GM12864 (cell line): ENCODE measurements at regions not wholly inside any gene's neighbourhood (a gene's known extent, or its start where the extent isn't known, plus 50 kb on each side); places are given as distances from the start of the nearest gene placed in this dataset.

Experiments
- DNase-seq: peaks from one replicate; pipeline ENCODE4 v3.0.0-alpha.2; 2011; ENCODE audit warnings: low read depth
- H3K4me3 ChIP-seq: 2 replicates; pipeline ENCODE4 v1.5.1; 2011; ENCODE audit warnings: mild to moderate bottlenecking, low read depth, low read length, control low read depth
- CTCF ChIP-seq: IDR thresholded peaks from 2 replicates; pipeline ENCODE4 v1.5.1; 2011; ENCODE audit warnings: low read depth, mild to moderate bottlenecking, moderate library complexity, low read length, control low read depth, inconsistent platforms; ENCODE audit errors: missing control alignments

- TF ChIP-seq CTCF = no peak
- no peak overlapping the region for H3K4me3 ChIP-seq
- no peak for DNase-seq
Measured at GRCh38 chr4:54909961-54910360, 215.4 kb downstream of the KDR start.

DNA sequence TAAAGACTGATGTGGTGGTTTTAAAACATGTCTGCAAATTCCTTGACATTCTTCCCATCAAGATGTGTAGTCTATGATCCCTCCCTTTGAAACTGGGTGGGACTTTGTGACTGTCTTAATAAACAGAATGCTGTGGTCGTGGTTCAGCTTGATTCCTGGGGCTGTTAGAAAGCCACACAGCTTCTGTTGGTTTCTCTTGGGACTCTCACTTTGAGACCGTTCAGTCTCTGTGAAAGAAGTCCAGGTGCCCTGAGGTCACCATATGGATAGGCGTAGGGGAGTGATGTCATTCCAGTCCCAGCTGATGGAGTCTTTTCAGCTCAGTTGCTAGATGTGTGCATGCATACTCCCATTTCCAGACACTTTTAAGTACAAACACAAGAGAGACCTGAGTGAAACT lies 216.6 kb downstream of the KDR start:
- no peak for TF ChIP-seq CTCF
- no peak overlapping the region for H3K4me3 ChIP-seq
- DNase-seq = no peak

GRCh38 chr4:54904953-54905352 lies 220.4 kb downstream of the KDR start:
- no peak for TF ChIP-seq CTCF
- DNase-seq = no peak
- no peak overlapping the region for H3K4me3 ChIP-seq

- TF ChIP-seq CTCF = no peak
- no peak for DNase-seq
- no peak overlapping the region for H3K4me3 ChIP-seq
Measured at GRCh38 chr4:54902976-54903375, 222.4 kb downstream of the KDR start.

DNA sequence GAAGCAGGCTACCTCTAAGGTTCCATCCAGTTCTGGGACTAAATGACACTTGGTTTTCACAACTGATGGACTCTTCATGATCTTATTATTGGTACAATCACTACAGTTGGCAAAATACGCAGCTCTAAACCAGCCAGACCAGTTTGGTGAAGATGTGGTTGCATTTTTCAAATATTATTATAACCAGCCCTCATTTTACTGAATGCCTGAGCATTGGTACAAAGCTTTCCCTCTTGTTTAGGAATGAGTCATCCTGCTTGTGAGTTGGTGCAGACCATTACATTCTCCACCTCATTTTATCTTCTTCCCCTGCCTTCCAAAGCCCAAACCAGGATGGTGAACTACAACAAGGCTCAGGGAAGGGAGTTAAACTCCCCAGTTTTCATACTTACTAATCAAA lies 223.1 kb downstream of the KDR start:
- no peak overlapping the region for H3K4me3 ChIP-seq
- no peak for DNase-seq
- TF ChIP-seq CTCF = no peak

GRCh38 chr4:54901202-54901601 lies 224.2 kb downstream of the KDR start:
- no peak for TF ChIP-seq CTCF
- no peak for DNase-seq
- no peak overlapping the region for H3K4me3 ChIP-seq

GRCh38 chr4:54898656-54899340 lies 226.6 kb downstream of the KDR start:
- H3K4me3 ChIP-seq = no peak overlapping the region
- TF ChIP-seq CTCF = no peak
- DNase-seq = no peak
